ENCODE measurements at regions not wholly inside any gene's neighbourhood (a gene's known extent, or its start where the extent isn't known, plus 50 kb on each side); places are given as distances from the start of the nearest gene placed in this dataset.

GRCh38 chr2:59000796-59001195, 759.7 kb upstream of the FANCL start:
- ATAC-seq (no peak), DNase-seq (no peak)
- Mint-ChIP-seq H3K4me3 (no peak overlapping the region), H3K27ac (no peak overlapping the region), H3K4me1 (no peaks in the 10 kb centered on the region), H3K9me3 (peaks cover 0 to 4% (median 0%) of the 10 kb centered on the region in 11 donors), H3K36me3 (no peaks in the 10 kb centered on the region), H3K27me3 (no peaks in the 10 kb centered on the region)
- intact Hi-C loops (cut with micrococcal nuclease), result no loop called here
- Histone ChIP-seq H3K9me3 (ENCODE audit: control insufficient read depth in 2 of 3, low read length in 3 of 3) (no peaks in the 10 kb centered on the region), H3K36me3 (ENCODE audit: control insufficient read depth in 2 of 3, insufficient read depth in 3 of 3, low read length in 3 of 3) (no peaks in the 10 kb centered on the region), H3K4me1 (ENCODE audit: control insufficient read depth in 2 of 2, insufficient read depth in 2 of 2, low read length in 2 of 2) (no peaks in the 10 kb centered on the region), H3K27me3 (ENCODE audit: control insufficient read depth in 2 of 2, insufficient read depth in 2 of 2, low read length in 2 of 2) (no peaks in the 10 kb centered on the region), H3K4me3 (ENCODE audit: low read length) (no peak overlapping the region), H3K27ac (ENCODE audit: low read depth, low read length) (no peak overlapping the region)
- ChIA-PET CTCF (no interaction called here), POLR2A (no interaction called here)

GRCh38 chr2:58992062-58992706, 751.1 kb upstream of the FANCL start:
- no peak overlapping the region for H3K27ac Mint-ChIP-seq
- intact Hi-C loops (cut with micrococcal nuclease), result no loop called here
- H3K27me3 Mint-ChIP-seq, result no peaks in the 10 kb centered on the region
- H3K4me1 Mint-ChIP-seq, result no peaks in the 10 kb centered on the region
- CTCF ChIA-PET, result no interaction called here
- H3K4me1 ChIP-seq (ENCODE audit: control insufficient read depth in 2 of 2, insufficient read depth in 2 of 2, low read length in 2 of 2), result no peaks in the 10 kb centered on the region
- no peaks in the 10 kb centered on the region for H3K36me3 Mint-ChIP-seq
- no peaks in the 10 kb centered on the region for H3K36me3 ChIP-seq (ENCODE audit: control insufficient read depth in 2 of 3, insufficient read depth in 3 of 3, low read length in 3 of 3)
- no peaks in the 10 kb centered on the region for H3K27me3 ChIP-seq (ENCODE audit: control insufficient read depth in 2 of 2, insufficient read depth in 2 of 2, low read length in 2 of 2)
- DNase-seq, result no peak
- H3K4me3 Mint-ChIP-seq, result no peak overlapping the region
- H3K4me3 ChIP-seq (ENCODE audit: low read length), result no peak overlapping the region
- POLR2A ChIA-PET, result no interaction called here
- H3K9me3 ChIP-seq (ENCODE audit: control insufficient read depth in 2 of 3, low read length in 3 of 3), result no peaks in the 10 kb centered on the region
- no peak for ATAC-seq
- no peak overlapping the region for H3K27ac ChIP-seq (ENCODE audit: low read depth, low read length)
- H3K9me3 Mint-ChIP-seq, result peaks cover 0 to 4% (median 0%) of the 10 kb centered on the region in 11 donors

- Mint-ChIP-seq H3K9me3 (no peaks in the 10 kb centered on the region), H3K27me3 (no peaks in the 10 kb centered on the region), H3K27ac (no peak overlapping the region), H3K4me1 (no peaks in the 10 kb centered on the region), H3K4me3 (no peak overlapping the region), H3K36me3 (no peaks in the 10 kb centered on the region)
- Histone ChIP-seq H3K36me3 (ENCODE audit: control insufficient read depth in 2 of 3, insufficient read depth in 3 of 3, low read length in 3 of 3) (no peaks in the 10 kb centered on the region), H3K4me1 (ENCODE audit: control insufficient read depth in 2 of 2, insufficient read depth in 2 of 2, low read length in 2 of 2) (no peaks in the 10 kb centered on the region), H3K27ac (ENCODE audit: low read depth, low read length) (no peak overlapping the region), H3K9me3 (ENCODE audit: control insufficient read depth in 2 of 3, low read length in 3 of 3) (no peaks in the 10 kb centered on the region), H3K27me3 (ENCODE audit: control insufficient read depth in 2 of 2, insufficient read depth in 2 of 2, low read length in 2 of 2) (no peaks in the 10 kb centered on the region), H3K4me3 (ENCODE audit: low read length) (no peak overlapping the region)
- ATAC-seq, result no peak
- CTCF ChIA-PET, result no interaction called here
- DNase-seq, result no peak
- POLR2A ChIA-PET, result no interaction called here
- intact Hi-C loops (cut with micrococcal nuclease), result no loop called here
Measured at GRCh38 chr2:58991357-58991756, 750.2 kb upstream of the FANCL start.

- CTCF ChIA-PET, result no interaction called here
- no peaks in the 10 kb centered on the region for H3K4me1 Mint-ChIP-seq
- DNase-seq (no peak), ATAC-seq (no peak)
- H3K4me3 ChIP-seq (ENCODE audit: low read length), result no peak overlapping the region
- POLR2A ChIA-PET, result no interaction called here
- H3K36me3 Mint-ChIP-seq, result no peaks in the 10 kb centered on the region
- peaks cover 0 to 2% (median 0%) of the 10 kb centered on the region in 11 donors for H3K9me3 Mint-ChIP-seq
- no peaks in the 10 kb centered on the region for H3K4me1 ChIP-seq (ENCODE audit: control insufficient read depth in 2 of 2, insufficient read depth in 2 of 2, low read length in 2 of 2)
- no peak overlapping the region for H3K27ac Mint-ChIP-seq
- no peak overlapping the region for H3K27ac ChIP-seq (ENCODE audit: low read depth, low read length)
- no peak overlapping the region for H3K4me3 Mint-ChIP-seq
- no peaks in the 10 kb centered on the region for H3K36me3 ChIP-seq (ENCODE audit: control insufficient read depth in 2 of 3, insufficient read depth in 3 of 3, low read length in 3 of 3)
- H3K27me3 ChIP-seq (ENCODE audit: control insufficient read depth in 2 of 2, insufficient read depth in 2 of 2, low read length in 2 of 2), result no peaks in the 10 kb centered on the region
- H3K9me3 ChIP-seq (ENCODE audit: control insufficient read depth in 2 of 3, low read length in 3 of 3), result no peaks in the 10 kb centered on the region
- peaks cover 0 to 8% (median 0%) of the 10 kb centered on the region in 5 donors for H3K27me3 Mint-ChIP-seq
- intact Hi-C loops (cut with micrococcal nuclease), result no loop called here
Measured at GRCh38 chr2:58985541-58985940, 744.4 kb upstream of the FANCL start.

GRCh38 chr2:58984731-58985130, 743.6 kb upstream of the FANCL start:
- Histone ChIP-seq H3K4me1 (ENCODE audit: control insufficient read depth in 2 of 2, insufficient read depth in 2 of 2, low read length in 2 of 2) (no peaks in the 10 kb centered on the region), H3K36me3 (ENCODE audit: control insufficient read depth in 2 of 3, insufficient read depth in 3 of 3, low read length in 3 of 3) (no peaks in the 10 kb centered on the region), H3K9me3 (ENCODE audit: control insufficient read depth in 2 of 3, low read length in 3 of 3) (no peaks in the 10 kb centered on the region), H3K4me3 (ENCODE audit: low read length) (no peak overlapping the region), H3K27ac (ENCODE audit: low read depth, low read length) (no peak overlapping the region), H3K27me3 (ENCODE audit: control insufficient read depth in 2 of 2, insufficient read depth in 2 of 2, low read length in 2 of 2) (no peaks in the 10 kb centered on the region)
- Mint-ChIP-seq H3K36me3 (no peaks in the 10 kb centered on the region), H3K27me3 (peaks cover 0 to 8% (median 0%) of the 10 kb centered on the region in 5 donors), H3K27ac (no peak overlapping the region), H3K9me3 (peaks cover 0 to 2% (median 0%) of the 10 kb centered on the region in 11 donors), H3K4me3 (no peak overlapping the region), H3K4me1 (no peaks in the 10 kb centered on the region)
- DNase-seq, result no peak
- intact Hi-C loops (cut with micrococcal nuclease), result no loop called here
- POLR2A ChIA-PET, result no interaction called here
- ATAC-seq, result no peak
- CTCF ChIA-PET, result no interaction called here

- Histone ChIP-seq H3K36me3 (ENCODE audit: control insufficient read depth in 2 of 3, insufficient read depth in 3 of 3, low read length in 3 of 3) (no peaks in the 10 kb centered on the region), H3K9me3 (ENCODE audit: control insufficient read depth in 2 of 3, low read length in 3 of 3) (no peaks in the 10 kb centered on the region), H3K4me3 (ENCODE audit: low read length) (no peak overlapping the region), H3K27me3 (ENCODE audit: control insufficient read depth in 2 of 2, insufficient read depth in 2 of 2, low read length in 2 of 2) (no peaks in the 10 kb centered on the region), H3K4me1 (ENCODE audit: control insufficient read depth in 2 of 2, insufficient read depth in 2 of 2, low read length in 2 of 2) (no peaks in the 10 kb centered on the region), H3K27ac (ENCODE audit: low read depth, low read length) (no peak overlapping the region)
- ATAC-seq (no peak), DNase-seq (no peak)
- no peak overlapping the region for H3K4me3 Mint-ChIP-seq
- H3K9me3 Mint-ChIP-seq, result peaks cover 0 to 4% (median 0%) of the 10 kb centered on the region in 11 donors
- POLR2A ChIA-PET, result no interaction called here
- H3K4me1 Mint-ChIP-seq, result no peaks in the 10 kb centered on the region
- H3K36me3 Mint-ChIP-seq, result no peaks in the 10 kb centered on the region
- intact Hi-C loops (cut with micrococcal nuclease), result no loop called here
- H3K27ac Mint-ChIP-seq, result no peak overlapping the region
- CTCF ChIA-PET, result no interaction called here
- H3K27me3 Mint-ChIP-seq, result peaks cover 0 to 11% (median 5%) of the 10 kb centered on the region in 5 donors
Measured at GRCh38 chr2:58983111-58983510, 742.0 kb upstream of the FANCL start.

- peaks cover 0 to 6% (median 0%) of the 10 kb centered on the region in 11 donors for H3K9me3 Mint-ChIP-seq
- Histone ChIP-seq H3K9me3 (ENCODE audit: control insufficient read depth in 2 of 3, low read length in 3 of 3) (no peaks in the 10 kb centered on the region), H3K27me3 (ENCODE audit: control insufficient read depth in 2 of 2, insufficient read depth in 2 of 2, low read length in 2 of 2) (no peaks in the 10 kb centered on the region), H3K4me1 (ENCODE audit: control insufficient read depth in 2 of 2, insufficient read depth in 2 of 2, low read length in 2 of 2) (no peaks in the 10 kb centered on the region), H3K27ac (ENCODE audit: low read depth, low read length) (no peak overlapping the region), H3K4me3 (ENCODE audit: low read length) (no peak overlapping the region), H3K36me3 (ENCODE audit: control insufficient read depth in 2 of 3, insufficient read depth in 3 of 3, low read length in 3 of 3) (no peaks in the 10 kb centered on the region)
- H3K27me3 Mint-ChIP-seq, result peaks cover 0 to 11% (median 5%) of the 10 kb centered on the region in 5 donors
- H3K4me1 Mint-ChIP-seq, result no peaks in the 10 kb centered on the region
- DNase-seq (no peak), ATAC-seq (no peak)
- H3K36me3 Mint-ChIP-seq, result no peaks in the 10 kb centered on the region
- no peak overlapping the region for H3K4me3 Mint-ChIP-seq
- intact Hi-C loops (cut with micrococcal nuclease), result no loop called here
- ChIA-PET CTCF (no interaction called here), POLR2A (no interaction called here)
- H3K27ac Mint-ChIP-seq, result no peak overlapping the region
Measured at GRCh38 chr2:58981237-58981636, 740.1 kb upstream of the FANCL start.

Measured in naive thymus-derived CD4-positive, alpha-beta T cell (primary cell).